ENCODE measurements at regions not wholly inside any gene's neighbourhood (a gene's known extent, or its start where the extent isn't known, plus 50 kb on each side); places are given as distances from the start of the nearest gene placed in this dataset.

- TF ChIP-seq CTCF (IDR thresholded peaks at IDR 0.05 in 2 of 3, conservative IDR thresholded peaks at IDR 0.05 in 1 of 3; ENCODE audit: borderline replicate concordance in 1 of 3, insufficient read depth in 1 of 3, low read depth in 2 of 3, low read length in 2 of 3), result no peak
- TF ChIP-seq ZFX (IDR thresholded peaks at IDR 0.05), result no peak
Measured at GRCh38 chr6:130303431-130303830, 62.4 kb upstream of the TMEM200A start (continued).

GRCh38 chr6:130298258-130298657 is 67.6 kb upstream of the TMEM200A start:
- Histone ChIP-seq H3K27me3 (ENCODE audit: insufficient read depth, low read length) (no peaks in the 10 kb centered on the region), H3K9me2 (ENCODE audit: insufficient read depth) (no peaks in the 10 kb centered on the region), H3K4me1 (ENCODE audit: control insufficient read depth in 1 of 2, insufficient read depth in 2 of 2, low read length in 2 of 2) (no peaks in the 10 kb centered on the region), H3K9ac (ENCODE audit: low read length) (no peak overlapping the region), H3K4me3 (replicated peaks in 1 of 2; ENCODE audit: low read depth in 1 of 2, low read length in 2 of 2) (no peak overlapping the region), H3K36me3 (ENCODE audit: control insufficient read depth in 1 of 2, insufficient read depth in 2 of 2, low read length in 2 of 2) (no peaks in the 10 kb centered on the region), H3K27ac (ENCODE audit: low read depth, low read length) (no peak overlapping the region), H3K9me3 (ENCODE audit: control insufficient read depth in 1 of 2, insufficient read depth in 1 of 2, low read depth in 1 of 2, low read length in 2 of 2) (no peaks in the 10 kb centered on the region), H3K4me2 (ENCODE audit: low read length) (no peak overlapping the region), H4K20me1 (ENCODE audit: insufficient read depth) (no peaks in the 10 kb centered on the region), H3K79me2 (ENCODE audit: insufficient read depth, low read length) (no peaks in the 10 kb centered on the region), H2AFZ (ENCODE audit: low read depth, low read length, poor library complexity, severe bottlenecking) (no peak overlapping the region)
- no peak for DNase-seq (ENCODE audit: low read depth, low spot score)
- ChIA-PET RAD21 (ENCODE audit: low non-redundant PET in 1 of 2, low total read pairs in 2 of 2, uncharacterized antibody in 2 of 2, unreplicated experiment in 2 of 2) (no interaction called here), POLR2A (no interaction called here), CTCF (interaction anchor here (2.1 kb wide), 1 partner anchor 400 kb away, joined by 5 read pairs; no protein-coding TSS in a partner anchor)
- intact Hi-C loops (cut with micrococcal nuclease), result no loop called here
- no peak for ATAC-seq
- BruUV-seq (replicated peaks), result no TSS peak
- TF ChIP-seq CEBPB (IDR thresholded peaks at IDR 0.05; ENCODE audit: low read depth) (no peak), RAD21 (IDR thresholded peaks at IDR 0.05; ENCODE audit: low read depth) (no peak), ATF3 (IDR thresholded peaks at IDR 0.05) (no peak), JUND (IDR thresholded peaks at IDR 0.05) (no peak), FOSL1 (IDR thresholded peaks at IDR 0.05; ENCODE audit: low read depth) (no peak), SRF (IDR thresholded peaks at IDR 0.05; ENCODE audit: low read depth) (no peak), YY1 (IDR thresholded peaks at IDR 0.05; ENCODE audit: extremely low read depth, insufficient replicate concordance, low read depth, low read length) (no peak), SP1 (IDR thresholded peaks at IDR 0.05; ENCODE audit: low read depth) (no peak), EZH2 (IDR thresholded peaks at IDR 0.05) (no peak), CBX3 (IDR thresholded peaks at IDR 0.05; ENCODE audit: low read depth) (no peak), TCF7L2 (IDR thresholded peaks at IDR 0.05; ENCODE audit: borderline replicate concordance, extremely low read depth, insufficient read depth, insufficient read length) (no peak), POLR2A (IDR thresholded peaks at IDR 0.05; ENCODE audit: borderline replicate concordance, extremely low read depth, insufficient read depth, insufficient read length) (no peak), REST (IDR thresholded peaks at IDR 0.05; ENCODE audit: low read depth) (no peak), POLR2AphosphoS5 (IDR thresholded peaks at IDR 0.05; ENCODE audit: low read depth, low read length) (no peak), ZNF274 (IDR thresholded peaks at IDR 0.05; ENCODE audit: low read depth, low read length) (no peak), ELF1 (IDR thresholded peaks at IDR 0.05; ENCODE audit: borderline replicate concordance, low read depth) (no peak), ZBTB33 (IDR thresholded peaks at IDR 0.05; ENCODE audit: extremely low read depth, insufficient replicate concordance, low read length) (no peak), EGR1 (IDR thresholded peaks at IDR 0.05; ENCODE audit: low read depth) (no peak), SIN3A (IDR thresholded peaks at IDR 0.05; ENCODE audit: low read depth) (no peak)

Measured in HCT116 (cell line).